ENCODE measurements at regions not wholly inside any gene's neighbourhood (a gene's known extent, or its start where the extent isn't known, plus 50 kb on each side); places are given as distances from the start of the nearest gene placed in this dataset.
"Not testable (repeated sequence)": the region's sequence is repeated elsewhere in the genome, so short reads cannot be mapped to it uniquely, and the experiment has no call there.

- not testable (repeated sequence) for DNase-seq
Measured at GRCh38 chr2:89160306-89160705, 468.8 kb downstream of the RPIA start.

GRCh38 chr2:89161626-89162025 is 470.2 kb downstream of the RPIA start:
- not testable (repeated sequence) for DNase-seq

GRCh38 chr2:89170506-89171173 is 479.2 kb downstream of the RPIA start:
- not testable (repeated sequence) for DNase-seq

GRCh38 chr2:89171174-89171519 is 479.7 kb downstream of the RPIA start:
- not testable (repeated sequence) for DNase-seq

- not testable (repeated sequence) for DNase-seq
Measured at GRCh38 chr2:89177004-89177403, 485.5 kb downstream of the RPIA start.

GRCh38 chr2:89182221-89182620 is 490.7 kb downstream of the RPIA start:
- not testable (repeated sequence) for DNase-seq

- DNase-seq: not testable (repeated sequence)
Measured at GRCh38 chr2:89184746-89185145, 493.3 kb downstream of the RPIA start.

GRCh38 chr2:89195636-89196251 is 504.3 kb downstream of the RPIA start:
- DNase-seq: not testable (repeated sequence)

GRCh38 chr2:89196719-89197118 is 505.2 kb downstream of the RPIA start:
- DNase-seq: not testable (repeated sequence)

GRCh38 chr2:89198026-89198425 is 506.6 kb downstream of the RPIA start:
- DNase-seq: not testable (repeated sequence)

- not testable (repeated sequence) for DNase-seq
Measured at GRCh38 chr2:89199453-89200246, 508.2 kb downstream of the RPIA start.

GRCh38 chr2:89200247-89200527 is 508.7 kb downstream of the RPIA start:
- DNase-seq: not testable (repeated sequence)

GRCh38 chr2:89202518-89202917 is 511.0 kb downstream of the RPIA start:
- DNase-seq: not testable (repeated sequence)

GRCh38 chr2:89205153-89205552 is 513.7 kb downstream of the RPIA start:
- DNase-seq: not testable (repeated sequence)

- DNase-seq: not testable (repeated sequence)
Measured at GRCh38 chr2:89208144-89208932, 516.9 kb downstream of the RPIA start.

- not testable (repeated sequence) for DNase-seq
Measured at GRCh38 chr2:89213151-89213550, 521.7 kb downstream of the RPIA start.

GRCh38 chr2:89213811-89214210 is 522.3 kb downstream of the RPIA start:
- not testable (repeated sequence) for DNase-seq

GRCh38 chr2:89221474-89221873 is 530.0 kb downstream of the RPIA start:
- not testable (repeated sequence) for DNase-seq

- DNase-seq: not testable (repeated sequence)
Measured at GRCh38 chr2:89222063-89222732, 530.7 kb downstream of the RPIA start.

GRCh38 chr2:89224803-89225202 is 533.3 kb downstream of the RPIA start:
- not testable (repeated sequence) for DNase-seq

- not testable (repeated sequence) for DNase-seq
Measured at GRCh38 chr2:89229979-89230378, 538.5 kb downstream of the RPIA start.

- not testable (repeated sequence) for DNase-seq
Measured at GRCh38 chr2:89231241-89231640, 539.8 kb downstream of the RPIA start.
